Chondrocyte (in vitro differentiated cells): ENCODE measurements at regions not wholly inside any gene's neighbourhood (a gene's known extent, or its start where the extent isn't known, plus 50 kb on each side); places are given as distances from the start of the nearest gene placed in this dataset.

Experiments used
- DNase-seq: peaks from one replicate; pipeline ENCODE4 v3.0.0; 2021; ENCODE audit warnings: mixed read lengths, low spot score
- H3K27ac Mint-ChIP-seq: one replicate; pipeline ENCODE4 v1.8.0; 2021; ENCODE audit warnings: mild to moderate bottlenecking, moderate library complexity, mixed read lengths; ENCODE audit not compliant: unreplicated experiment
- H3K27me3 Mint-ChIP-seq: 2 replicates; pipeline ENCODE4 v1.8.0; 2021; ENCODE audit warnings: low read depth, mixed read lengths
- H3K36me3 Mint-ChIP-seq: 2 replicates; pipeline ENCODE4 v1.8.0; 2021; ENCODE audit warnings: low read depth, mixed read lengths
- H3K4me1 Mint-ChIP-seq: 2 replicates; pipeline ENCODE4 v1.8.0; 2021; ENCODE audit warnings: low read depth, mild to moderate bottlenecking, mixed read lengths
- H3K4me3 Mint-ChIP-seq: one replicate; pipeline ENCODE4 v1.8.0; 2021; ENCODE audit warnings: mild to moderate bottlenecking, moderate library complexity, mixed read lengths; ENCODE audit not compliant: unreplicated experiment
- H3K9me3 Mint-ChIP-seq: 2 replicates; pipeline ENCODE4 v1.8.0; 2021; ENCODE audit warnings: low read depth, mixed read lengths
- TF ChIP-seq, protein P1 (sequence below): fragments of 200-600 bp; sonication (generic); IDR thresholded peaks from 2 replicates; pipeline ENCODE4 v1.5.0; 2021; ENCODE audit warnings: antibody characterized with exemption, mild to moderate bottlenecking, moderate library complexity

DNA sequence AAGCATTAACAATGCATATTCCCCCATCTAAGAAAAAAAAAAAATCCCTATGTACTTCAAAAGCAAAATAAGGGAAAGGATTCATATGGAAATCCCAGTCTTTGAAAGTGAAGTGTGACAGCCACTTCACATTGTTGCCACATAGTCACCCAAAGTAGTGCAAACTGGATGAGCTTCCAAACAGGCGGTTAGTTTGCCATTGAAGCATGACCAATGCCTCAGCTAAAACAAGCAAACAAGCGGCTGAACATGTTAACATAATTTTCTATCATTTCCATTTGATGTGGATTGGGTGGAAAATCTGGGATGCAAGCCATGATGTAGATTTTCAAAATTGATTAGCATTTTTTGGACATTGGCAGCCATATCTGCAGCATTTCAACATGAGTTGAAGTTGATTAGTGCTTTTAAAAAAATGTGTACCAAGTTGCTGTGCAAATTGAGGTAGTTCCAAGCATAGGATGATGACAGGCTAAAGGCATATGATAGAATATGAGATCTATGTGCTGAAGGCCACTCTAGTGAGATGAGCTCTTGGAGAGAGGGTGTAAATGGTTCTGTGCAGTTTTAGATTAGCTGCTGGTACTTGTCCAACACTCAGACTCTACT is 405.2 kb downstream of the NR2F2 start:
- TF ChIP-seq, protein P1, sequence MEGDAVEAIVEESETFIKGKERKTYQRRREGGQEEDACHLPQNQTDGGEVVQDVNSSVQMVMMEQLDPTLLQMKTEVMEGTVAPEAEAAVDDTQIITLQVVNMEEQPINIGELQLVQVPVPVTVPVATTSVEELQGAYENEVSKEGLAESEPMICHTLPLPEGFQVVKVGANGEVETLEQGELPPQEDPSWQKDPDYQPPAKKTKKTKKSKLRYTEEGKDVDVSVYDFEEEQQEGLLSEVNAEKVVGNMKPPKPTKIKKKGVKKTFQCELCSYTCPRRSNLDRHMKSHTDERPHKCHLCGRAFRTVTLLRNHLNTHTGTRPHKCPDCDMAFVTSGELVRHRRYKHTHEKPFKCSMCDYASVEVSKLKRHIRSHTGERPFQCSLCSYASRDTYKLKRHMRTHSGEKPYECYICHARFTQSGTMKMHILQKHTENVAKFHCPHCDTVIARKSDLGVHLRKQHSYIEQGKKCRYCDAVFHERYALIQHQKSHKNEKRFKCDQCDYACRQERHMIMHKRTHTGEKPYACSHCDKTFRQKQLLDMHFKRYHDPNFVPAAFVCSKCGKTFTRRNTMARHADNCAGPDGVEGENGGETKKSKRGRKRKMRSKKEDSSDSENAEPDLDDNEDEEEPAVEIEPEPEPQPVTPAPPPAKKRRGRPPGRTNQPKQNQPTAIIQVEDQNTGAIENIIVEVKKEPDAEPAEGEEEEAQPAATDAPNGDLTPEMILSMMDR = no peak
- no peaks in the 10 kb centered on the region for H3K36me3 Mint-ChIP-seq

DNA sequence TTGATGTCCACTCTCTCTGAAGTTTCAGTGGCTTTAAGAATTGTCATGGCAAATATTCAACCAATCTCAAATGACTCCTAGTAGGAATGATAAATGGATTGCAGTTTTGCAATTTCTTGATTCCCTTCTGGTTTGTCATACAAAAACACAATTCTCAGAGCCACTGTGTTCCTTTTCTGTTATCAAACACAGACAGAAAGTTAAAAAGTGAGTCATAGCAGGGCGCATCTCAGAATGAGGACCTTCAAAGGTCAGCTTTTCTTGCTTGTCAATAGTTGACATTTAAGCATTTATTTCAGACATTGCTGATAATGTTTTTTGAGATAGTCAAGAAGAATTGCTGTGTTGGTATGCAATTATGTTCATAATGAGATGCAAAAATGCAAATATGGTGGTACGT is 405.9 kb downstream of the NR2F2 start:
- DNase-seq = no peak
- Mint-ChIP-seq H3K9me3 (no peaks in the 10 kb centered on the region), H3K4me3 (no peak overlapping the region), H3K27me3 (no peaks in the 10 kb centered on the region), H3K36me3 (no peaks in the 10 kb centered on the region), H3K27ac (no peak overlapping the region), H3K4me1 (no peaks in the 10 kb centered on the region)
- TF ChIP-seq, protein P1 = no peak

More for the DNA sequence above, 405.2 kb downstream of the NR2F2 start:
- no peaks in the 10 kb centered on the region for H3K4me1 Mint-ChIP-seq
- H3K27me3 Mint-ChIP-seq = no peaks in the 10 kb centered on the region
- no peak overlapping the region for H3K4me3 Mint-ChIP-seq
- no peaks in the 10 kb centered on the region for H3K9me3 Mint-ChIP-seq
- H3K27ac Mint-ChIP-seq = no peak overlapping the region
- no peak for DNase-seq

DNA sequence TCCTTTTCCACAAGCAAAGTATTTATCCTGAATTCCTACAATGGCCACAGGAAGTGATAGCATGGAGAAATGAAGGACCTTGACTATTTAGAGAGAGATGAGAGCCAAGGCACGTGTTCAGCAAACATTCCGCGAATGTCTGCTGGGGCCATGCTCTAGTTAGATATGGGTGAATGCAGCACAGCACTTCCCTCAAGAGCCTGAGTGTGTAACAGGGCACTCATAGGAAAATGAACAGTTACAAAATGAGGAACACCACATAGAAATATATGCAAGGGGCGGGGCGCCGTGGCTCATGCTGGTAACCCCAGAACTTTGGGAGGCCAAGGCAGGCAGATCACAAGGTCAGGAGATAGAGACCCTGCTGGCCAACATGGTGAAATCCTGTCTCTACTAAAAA is 406.9 kb downstream of the NR2F2 start:
- DNase-seq = no peak
- Mint-ChIP-seq H3K27me3 (no peaks in the 10 kb centered on the region), H3K4me1 (no peaks in the 10 kb centered on the region), H3K27ac (no peak overlapping the region), H3K9me3 (no peaks in the 10 kb centered on the region), H3K4me3 (no peak overlapping the region), H3K36me3 (no peaks in the 10 kb centered on the region)
- TF ChIP-seq, protein P1 = no peak

DNA sequence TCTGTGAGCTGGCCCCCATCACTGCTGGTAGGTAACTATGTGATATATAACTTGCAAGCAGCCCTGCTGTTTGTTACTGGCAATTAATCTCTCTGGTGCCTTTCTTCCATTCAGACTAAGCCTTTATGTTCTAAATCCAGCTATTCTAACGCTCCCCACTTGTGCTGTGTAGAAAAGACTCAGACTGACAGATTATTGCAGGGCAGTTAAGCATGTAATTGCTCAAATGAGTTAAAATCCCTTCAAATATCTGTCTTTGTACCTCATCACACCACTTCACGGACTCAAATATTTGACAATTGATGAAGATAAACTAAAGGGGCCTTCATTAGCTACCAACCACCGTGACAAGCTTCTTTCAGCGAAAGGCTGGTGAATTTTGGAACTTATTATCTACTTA is 416.2 kb downstream of the NR2F2 start:
- no peaks in the 10 kb centered on the region for H3K9me3 Mint-ChIP-seq
- no peak overlapping the region for H3K27ac Mint-ChIP-seq
- no peak overlapping the region for H3K4me3 Mint-ChIP-seq
- TF ChIP-seq, protein P1 = no peak
- no peaks in the 10 kb centered on the region for H3K36me3 Mint-ChIP-seq
- H3K4me1 Mint-ChIP-seq = no peaks in the 10 kb centered on the region
- H3K27me3 Mint-ChIP-seq = peaks cover 2% of the 10 kb centered on the region
- DNase-seq = no peak

DNA sequence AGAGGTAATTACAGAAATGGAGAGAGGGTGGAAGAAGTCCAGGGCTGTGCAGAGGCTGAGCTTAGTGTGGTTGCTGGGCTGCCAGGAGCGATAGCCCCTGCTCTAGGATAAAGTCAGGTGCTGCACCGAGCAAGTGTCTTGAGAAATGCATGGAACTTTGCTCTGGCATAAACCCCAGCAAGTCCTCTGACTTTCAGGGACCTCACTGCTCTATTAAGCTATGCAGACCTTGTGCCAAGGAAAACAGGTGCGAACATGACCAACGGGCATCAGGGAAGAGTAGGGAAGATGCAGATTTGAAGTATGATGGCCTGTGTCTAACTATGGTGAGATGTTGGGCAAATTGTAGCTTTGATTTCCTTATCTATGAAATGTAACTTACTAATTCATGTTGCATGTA is 416.8 kb downstream of the NR2F2 start:
- Mint-ChIP-seq H3K36me3 (no peaks in the 10 kb centered on the region), H3K27ac (no peak overlapping the region), H3K4me1 (no peaks in the 10 kb centered on the region), H3K4me3 (no peak overlapping the region), H3K9me3 (no peaks in the 10 kb centered on the region), H3K27me3 (peaks cover 4% of the 10 kb centered on the region)
- TF ChIP-seq, protein P1 = no peak
- no peak for DNase-seq
